ENCODE measurements at regions not wholly inside any gene's neighbourhood (a gene's known extent, or its start where the extent isn't known, plus 50 kb on each side); places are given as distances from the start of the nearest gene placed in this dataset.

GRCh38 chr11:120020981-120021380 lies 116.9 kb downstream of the TRIM29 start:
- Mint-ChIP-seq H3K27me3 (ENCODE audit: low read depth) (peaks cover 25% of the 10 kb centered on the region), H3K9me3 (no peaks in the 10 kb centered on the region), H3K4me3 (no peak overlapping the region), H3K36me3 (ENCODE audit: low read depth) (no peaks in the 10 kb centered on the region), H3K4me1 (ENCODE audit: low read depth) (no peaks in the 10 kb centered on the region), H3K27ac (no peak overlapping the region)
- no peak for DNase-seq
- intact Hi-C loops (cut with micrococcal nuclease): no loop called here
- CTCF ChIA-PET: no interaction called here

GRCh38 chr11:120020486-120020885 lies 117.4 kb downstream of the TRIM29 start:
- Mint-ChIP-seq H3K27me3 (ENCODE audit: low read depth) (peaks cover 25% of the 10 kb centered on the region), H3K27ac (no peak overlapping the region), H3K9me3 (no peaks in the 10 kb centered on the region), H3K36me3 (ENCODE audit: low read depth) (no peaks in the 10 kb centered on the region), H3K4me3 (no peak overlapping the region), H3K4me1 (ENCODE audit: low read depth) (no peaks in the 10 kb centered on the region)
- intact Hi-C loops (cut with micrococcal nuclease): no loop called here
- DNase-seq: no peak
- CTCF ChIA-PET: no interaction called here

GRCh38 chr11:120019191-120019590 lies 118.7 kb downstream of the TRIM29 start:
- H3K27ac Mint-ChIP-seq: no peak overlapping the region
- no peak overlapping the region for H3K4me3 Mint-ChIP-seq
- no peaks in the 10 kb centered on the region for H3K9me3 Mint-ChIP-seq
- H3K36me3 Mint-ChIP-seq (ENCODE audit: low read depth): no peaks in the 10 kb centered on the region
- no peak for DNase-seq
- peaks cover 33% of the 10 kb centered on the region for H3K27me3 Mint-ChIP-seq (ENCODE audit: low read depth)
- CTCF ChIA-PET: no interaction called here
- H3K4me1 Mint-ChIP-seq (ENCODE audit: low read depth): no peaks in the 10 kb centered on the region
- intact Hi-C loops (cut with micrococcal nuclease): no loop called here

- Mint-ChIP-seq H3K4me1 (ENCODE audit: low read depth) (no peaks in the 10 kb centered on the region), H3K27ac (no peak overlapping the region), H3K36me3 (ENCODE audit: low read depth) (no peaks in the 10 kb centered on the region), H3K4me3 (no peak overlapping the region), H3K27me3 (ENCODE audit: low read depth) (peaks cover 32% of the 10 kb centered on the region), H3K9me3 (no peaks in the 10 kb centered on the region)
- CTCF ChIA-PET: no interaction called here
- intact Hi-C loops (cut with micrococcal nuclease): no loop called here
- DNase-seq: no peak
These were observed 120.2 kb downstream of the TRIM29 start for GRCh38 chr11:120017582-120018150.

GRCh38 chr11:120013325-120014250 lies 124.3 kb downstream of the TRIM29 start:
- peak; percentile 33 for DNase-seq
- H3K9me3 Mint-ChIP-seq: no peaks in the 10 kb centered on the region
- H3K36me3 Mint-ChIP-seq (ENCODE audit: low read depth): no peaks in the 10 kb centered on the region
- no peak overlapping the region for H3K27ac Mint-ChIP-seq
- CTCF ChIA-PET: interaction anchor here (1.5 kb wide), 1 partner anchor 11 kb away, joined by 3 read pairs; no protein-coding TSS in a partner anchor
- H3K4me3 Mint-ChIP-seq: no peak overlapping the region
- H3K27me3 Mint-ChIP-seq (ENCODE audit: low read depth): peaks cover 35% of the 10 kb centered on the region
- no peaks in the 10 kb centered on the region for H3K4me1 Mint-ChIP-seq (ENCODE audit: low read depth)
- intact Hi-C loops (cut with micrococcal nuclease): no loop called here

GRCh38 chr11:120012245-120012644 lies 125.7 kb downstream of the TRIM29 start:
- Mint-ChIP-seq H3K36me3 (ENCODE audit: low read depth) (no peaks in the 10 kb centered on the region), H3K4me3 (no peak overlapping the region), H3K27me3 (ENCODE audit: low read depth) (peaks cover 31% of the 10 kb centered on the region), H3K27ac (no peak overlapping the region), H3K4me1 (ENCODE audit: low read depth) (no peaks in the 10 kb centered on the region), H3K9me3 (no peaks in the 10 kb centered on the region)
- intact Hi-C loops (cut with micrococcal nuclease): no loop called here
- CTCF ChIA-PET: interaction anchor here (0.6 to 1.5 kb wide), 3 partner anchors 10 to 564 kb away, joined by 3 read pairs; no protein-coding TSS in a partner anchor
- no peak for DNase-seq

- Mint-ChIP-seq H3K36me3 (ENCODE audit: low read depth) (no peaks in the 10 kb centered on the region), H3K4me3 (no peak overlapping the region), H3K27me3 (ENCODE audit: low read depth) (peaks cover 28% of the 10 kb centered on the region), H3K27ac (no peak overlapping the region), H3K9me3 (no peaks in the 10 kb centered on the region), H3K4me1 (ENCODE audit: low read depth) (no peaks in the 10 kb centered on the region)
- no peak for DNase-seq
- intact Hi-C loops (cut with micrococcal nuclease): no loop called here
- CTCF ChIA-PET: interaction anchor here (0.7 to 1.1 kb wide), 2 partner anchors 283 to 564 kb away, joined by 3 read pairs; partner anchors contain the start of gene NECTIN1
These were observed 126.1 kb downstream of the TRIM29 start for GRCh38 chr11:120011836-120012235.

GRCh38 chr11:120010775-120011174 lies 127.1 kb downstream of the TRIM29 start:
- CTCF ChIA-PET: interaction anchor here (1.1 to 1.5 kb wide), 2 partner anchors 9 to 282 kb away, joined by 3 to 4 read pairs; partner anchors contain the start of gene NECTIN1
- Mint-ChIP-seq H3K27ac (no peak overlapping the region), H3K36me3 (ENCODE audit: low read depth) (no peaks in the 10 kb centered on the region), H3K4me1 (ENCODE audit: low read depth) (no peaks in the 10 kb centered on the region), H3K9me3 (no peaks in the 10 kb centered on the region), H3K4me3 (no peak overlapping the region), H3K27me3 (ENCODE audit: low read depth) (peaks cover 20% of the 10 kb centered on the region)
- intact Hi-C loops (cut with micrococcal nuclease): no loop called here
- no peak for DNase-seq

GRCh38 chr11:120009938-120010337 lies 128.0 kb downstream of the TRIM29 start:
- intact Hi-C loops (cut with micrococcal nuclease): no loop called here
- Mint-ChIP-seq H3K27ac (no peak overlapping the region), H3K36me3 (ENCODE audit: low read depth) (no peaks in the 10 kb centered on the region), H3K4me1 (ENCODE audit: low read depth) (no peaks in the 10 kb centered on the region), H3K27me3 (ENCODE audit: low read depth) (peaks cover 20% of the 10 kb centered on the region), H3K4me3 (no peak overlapping the region), H3K9me3 (no peaks in the 10 kb centered on the region)
- CTCF ChIA-PET: interaction anchor here (1.5 kb wide), 1 partner anchor 8 kb away, joined by 4 read pairs; no protein-coding TSS in a partner anchor
- no peak for DNase-seq

GRCh38 chr11:120007144-120007543 lies 130.8 kb downstream of the TRIM29 start:
- intact Hi-C loops (cut with micrococcal nuclease): no loop called here
- Mint-ChIP-seq H3K9me3 (no peaks in the 10 kb centered on the region), H3K27ac (no peak overlapping the region), H3K4me1 (ENCODE audit: low read depth) (no peaks in the 10 kb centered on the region), H3K27me3 (ENCODE audit: low read depth) (peaks cover 7% of the 10 kb centered on the region), H3K4me3 (no peak overlapping the region), H3K36me3 (ENCODE audit: low read depth) (no peaks in the 10 kb centered on the region)
- CTCF ChIA-PET: no interaction called here
- no peak for DNase-seq

GRCh38 chr11:120004723-120005122 lies 133.2 kb downstream of the TRIM29 start:
- H3K27me3 Mint-ChIP-seq (ENCODE audit: low read depth): peaks cover 13% of the 10 kb centered on the region
- CTCF ChIA-PET: no interaction called here
- H3K4me1 Mint-ChIP-seq (ENCODE audit: low read depth): no peaks in the 10 kb centered on the region
- H3K4me3 Mint-ChIP-seq: no peak overlapping the region
- intact Hi-C loops (cut with micrococcal nuclease): no loop called here
- H3K9me3 Mint-ChIP-seq: peaks cover 1% of the 10 kb centered on the region
- no peaks in the 10 kb centered on the region for H3K36me3 Mint-ChIP-seq (ENCODE audit: low read depth)
- H3K27ac Mint-ChIP-seq: no peak overlapping the region
- no peak for DNase-seq

- Mint-ChIP-seq H3K27ac (no peak overlapping the region), H3K4me1 (ENCODE audit: low read depth) (no peaks in the 10 kb centered on the region), H3K27me3 (ENCODE audit: low read depth) (peaks cover 15% of the 10 kb centered on the region), H3K4me3 (no peak overlapping the region), H3K36me3 (ENCODE audit: low read depth) (no peaks in the 10 kb centered on the region), H3K9me3 (peaks cover 5% of the 10 kb centered on the region)
- CTCF ChIA-PET: interaction anchor here (0.7 to 1.5 kb wide), 3 partner anchors 9 to 691 kb away, joined by 3 to 4 read pairs (median 3); no protein-coding TSS in a partner anchor
- DNase-seq: no peak
- intact Hi-C loops (cut with micrococcal nuclease): no loop called here
These were observed 136.5 kb downstream of the TRIM29 start for GRCh38 chr11:120001178-120002090.
